Lower leg skin (tissue), 3 donors: ENCODE measurements at regions not wholly inside any gene's neighbourhood (a gene's known extent, or its start where the extent isn't known, plus 50 kb on each side); places are given as distances from the start of the nearest gene placed in this dataset.
"Not testable (repeated sequence)": the region's sequence is repeated elsewhere in the genome, so short reads cannot be mapped to it uniquely, and the experiment has no call there.

ENCODE experiments used
- POLR2A ChIP-seq, 2 donors: fragments of 450-650 bp; IDR thresholded peaks; one replicate each; pipeline ENCODE4 v1.6.1; 2016 to 2017; ENCODE audit warnings: antibody characterized with exemption in 2 of 2, mild to moderate bottlenecking in 1 of 2, moderate library complexity in 1 of 2
- TF ChIP-seq, protein P1 (sequence below), 3 donors: fragments of 450-650 bp; IDR thresholded peaks; one replicate each; pipeline ENCODE4 v1.5.1; 2016; ENCODE audit warnings: antibody characterized with exemption in 3 of 3, mild to moderate bottlenecking in 3 of 3, moderate library complexity in 2 of 3

DNA sequence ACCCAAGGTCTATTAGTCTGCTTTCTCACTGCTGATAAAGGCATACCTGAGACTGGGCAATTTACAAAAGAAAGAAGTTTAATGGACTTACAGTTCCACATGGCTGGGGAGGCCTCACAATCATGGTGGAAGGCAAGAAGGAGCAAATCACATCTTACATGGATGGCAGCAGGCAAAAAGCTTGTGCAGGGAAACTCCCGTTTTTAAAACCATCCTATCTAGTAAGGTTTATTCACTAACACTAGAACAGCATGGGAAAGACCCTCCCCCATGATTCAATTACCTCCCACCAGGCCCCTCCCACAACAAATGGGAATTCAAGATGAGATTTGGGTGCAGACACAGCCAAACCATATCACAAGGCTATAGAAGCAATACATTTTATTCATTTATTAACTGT is 1921.4 kb downstream of the PCDH9 start:
- TF ChIP-seq, protein P1, sequence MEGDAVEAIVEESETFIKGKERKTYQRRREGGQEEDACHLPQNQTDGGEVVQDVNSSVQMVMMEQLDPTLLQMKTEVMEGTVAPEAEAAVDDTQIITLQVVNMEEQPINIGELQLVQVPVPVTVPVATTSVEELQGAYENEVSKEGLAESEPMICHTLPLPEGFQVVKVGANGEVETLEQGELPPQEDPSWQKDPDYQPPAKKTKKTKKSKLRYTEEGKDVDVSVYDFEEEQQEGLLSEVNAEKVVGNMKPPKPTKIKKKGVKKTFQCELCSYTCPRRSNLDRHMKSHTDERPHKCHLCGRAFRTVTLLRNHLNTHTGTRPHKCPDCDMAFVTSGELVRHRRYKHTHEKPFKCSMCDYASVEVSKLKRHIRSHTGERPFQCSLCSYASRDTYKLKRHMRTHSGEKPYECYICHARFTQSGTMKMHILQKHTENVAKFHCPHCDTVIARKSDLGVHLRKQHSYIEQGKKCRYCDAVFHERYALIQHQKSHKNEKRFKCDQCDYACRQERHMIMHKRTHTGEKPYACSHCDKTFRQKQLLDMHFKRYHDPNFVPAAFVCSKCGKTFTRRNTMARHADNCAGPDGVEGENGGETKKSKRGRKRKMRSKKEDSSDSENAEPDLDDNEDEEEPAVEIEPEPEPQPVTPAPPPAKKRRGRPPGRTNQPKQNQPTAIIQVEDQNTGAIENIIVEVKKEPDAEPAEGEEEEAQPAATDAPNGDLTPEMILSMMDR (IDR thresholded peaks at IDR 0.05) = not testable (repeated sequence)
- not testable (repeated sequence) for TF ChIP-seq POLR2A (IDR thresholded peaks at IDR 0.05)
